ENCODE measurements at regions not wholly inside any gene's neighbourhood (a gene's known extent, or its start where the extent isn't known, plus 50 kb on each side); places are given as distances from the start of the nearest gene placed in this dataset.

- DNase-seq (ENCODE audit: low read depth, low spot score): no peak
Measured at GRCh38 chr12:93154753-93155480, 222.8 kb upstream of the NUDT4 start.

- no peak for DNase-seq (ENCODE audit: low read depth, low spot score)
Measured at GRCh38 chr12:93156086-93156716, 221.5 kb upstream of the NUDT4 start.

- DNase-seq (ENCODE audit: low read depth, low spot score): no peak
Measured at GRCh38 chr12:93157279-93157678, 220.4 kb upstream of the NUDT4 start.

- no peak for DNase-seq (ENCODE audit: low read depth, low spot score)
Measured at GRCh38 chr12:93158065-93158843, 219.5 kb upstream of the NUDT4 start.

GRCh38 chr12:93163260-93164036 lies 214.3 kb upstream of the NUDT4 start:
- DNase-seq (ENCODE audit: low read depth, low spot score): no peak

GRCh38 chr12:93164103-93164880 lies 213.4 kb upstream of the NUDT4 start:
- no peak for DNase-seq (ENCODE audit: low read depth, low spot score)

GRCh38 chr12:93165384-93165932 lies 212.3 kb upstream of the NUDT4 start:
- no peak for DNase-seq (ENCODE audit: low read depth, low spot score)

GRCh38 chr12:93166541-93167307 lies 211.0 kb upstream of the NUDT4 start:
- DNase-seq (ENCODE audit: low read depth, low spot score): no peak

- no peak for DNase-seq (ENCODE audit: low read depth, low spot score)
Measured at GRCh38 chr12:93167331-93167730, 210.4 kb upstream of the NUDT4 start.

- peak; percentile 25 for DNase-seq (ENCODE audit: low read depth, low spot score)
Measured at GRCh38 chr12:93167841-93168492, 209.8 kb upstream of the NUDT4 start.

GRCh38 chr12:93168751-93169150 lies 209.0 kb upstream of the NUDT4 start:
- DNase-seq (ENCODE audit: low read depth, low spot score): no peak

GRCh38 chr12:93169536-93169935 lies 208.2 kb upstream of the NUDT4 start:
- no peak for DNase-seq (ENCODE audit: low read depth, low spot score)

- DNase-seq (ENCODE audit: low read depth, low spot score): no peak
Measured at GRCh38 chr12:93170928-93171327, 206.8 kb upstream of the NUDT4 start.

- no peak for DNase-seq (ENCODE audit: low read depth, low spot score)
Measured at GRCh38 chr12:93173178-93173957, 204.4 kb upstream of the NUDT4 start.

- no peak for DNase-seq (ENCODE audit: low read depth, low spot score)
Measured at GRCh38 chr12:93174048-93174447, 203.7 kb upstream of the NUDT4 start.

GRCh38 chr12:93174473-93174872 lies 203.3 kb upstream of the NUDT4 start:
- DNase-seq (ENCODE audit: low read depth, low spot score): no peak

- no peak for DNase-seq (ENCODE audit: low read depth, low spot score)
Measured at GRCh38 chr12:93176165-93176564, 201.6 kb upstream of the NUDT4 start.

- no peak for DNase-seq (ENCODE audit: low read depth, low spot score)
Measured at GRCh38 chr12:93176610-93177126, 201.1 kb upstream of the NUDT4 start.
